ENCODE measurements at regions not wholly inside any gene's neighbourhood (a gene's known extent, or its start where the extent isn't known, plus 50 kb on each side); places are given as distances from the start of the nearest gene placed in this dataset.

DNA sequence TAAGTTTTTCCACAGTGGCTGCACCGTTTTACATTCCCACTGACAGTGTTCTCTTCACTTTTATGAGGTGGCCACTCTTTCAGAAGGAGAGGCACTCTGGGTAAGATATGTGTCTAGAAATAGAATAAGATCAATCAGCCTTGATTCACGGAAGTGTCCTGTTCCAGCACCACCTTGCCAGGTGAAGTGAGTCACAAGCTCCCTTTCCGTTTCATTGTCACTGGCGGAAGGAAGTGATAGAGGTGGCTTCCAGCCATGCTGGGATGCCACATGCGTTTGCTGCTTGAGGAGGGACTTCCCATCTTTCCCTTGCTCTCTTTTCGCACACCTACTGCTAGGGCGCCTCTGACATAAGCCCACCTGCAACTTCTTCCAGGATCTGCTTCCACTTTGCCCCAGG is 217.1 kb downstream of the PIK3R1 start:
- TF ChIP-seq CTCF (IDR thresholded peaks at IDR 0.05) (no peak), EZH2 (IDR thresholded peaks at IDR 0.05; ENCODE audit: borderline replicate concordance, insufficient read depth, low read depth, low read length, poor library complexity, severe bottlenecking) (no peak)
